Choroid plexus epithelial cell (primary cell): ENCODE measurements at regions not wholly inside any gene's neighbourhood (a gene's known extent, or its start where the extent isn't known, plus 50 kb on each side); places are given as distances from the start of the nearest gene placed in this dataset.

Experiments used
- DNase-seq: peaks from one replicate; pipeline ENCODE4 v3.0.0-alpha.2; 2010; ENCODE audit warnings: low read depth
- H3K4me3 ChIP-seq: 2 replicates; pipeline ENCODE4 v1.5.1; 2011; ENCODE audit warnings: low read depth, mild to moderate bottlenecking, control low read depth, low read length, moderate library complexity
- CTCF ChIP-seq: conservative IDR thresholded peaks from 2 replicates; pipeline ENCODE4 v1.5.1; 2011; ENCODE audit warnings: low read depth, mild to moderate bottlenecking, control low read depth, inconsistent platforms, low read length, moderate library complexity

GRCh38 chr5:109612278-109612905 lies 77.3 kb upstream of the MAN2A1 start:
- DNase-seq = no peak
- no peak overlapping the region for H3K4me3 ChIP-seq
- no peak for TF ChIP-seq CTCF

DNA sequence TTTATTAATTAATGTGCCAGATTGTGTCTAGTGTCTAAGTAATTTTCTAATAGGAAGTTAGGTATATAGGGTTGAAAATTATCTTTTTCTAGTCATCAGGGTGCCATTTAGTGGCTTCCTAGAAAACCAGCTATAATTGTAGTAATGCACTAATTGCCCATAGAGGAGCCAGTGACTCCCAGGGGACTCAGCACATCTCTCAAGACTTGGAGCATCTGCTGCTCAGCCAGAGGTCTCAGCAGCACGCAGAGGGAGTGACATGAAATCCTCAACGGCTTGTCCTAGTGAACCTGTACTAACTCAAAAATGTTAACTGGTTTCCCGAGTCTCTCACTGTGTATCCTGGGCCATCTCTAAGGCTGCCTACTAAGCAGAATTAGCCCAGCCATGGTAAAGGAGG lies 78.2 kb upstream of the MAN2A1 start:
- TF ChIP-seq CTCF = no peak
- no peak for DNase-seq
- H3K4me3 ChIP-seq = no peak overlapping the region

DNA sequence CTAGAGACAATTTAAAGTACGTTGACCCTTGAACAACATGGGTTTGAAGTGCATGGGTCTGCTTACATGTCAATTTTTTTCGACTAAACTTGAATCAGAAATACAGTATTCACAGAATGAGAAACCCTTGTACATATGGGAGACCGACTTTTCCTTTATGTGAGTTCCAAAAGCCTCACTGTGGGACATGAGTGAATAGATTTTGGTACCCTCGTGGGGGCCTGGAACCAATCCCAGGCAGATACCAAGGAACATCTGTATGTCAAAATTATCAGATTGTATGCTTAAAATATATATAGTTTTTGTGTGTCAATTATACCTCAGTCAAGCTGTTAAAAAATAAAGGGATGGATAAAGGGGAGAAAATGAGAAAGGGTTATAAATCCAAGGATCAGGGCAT lies 78.7 kb upstream of the MAN2A1 start:
- TF ChIP-seq CTCF = no peak
- no peak overlapping the region for H3K4me3 ChIP-seq
- no peak for DNase-seq

DNA sequence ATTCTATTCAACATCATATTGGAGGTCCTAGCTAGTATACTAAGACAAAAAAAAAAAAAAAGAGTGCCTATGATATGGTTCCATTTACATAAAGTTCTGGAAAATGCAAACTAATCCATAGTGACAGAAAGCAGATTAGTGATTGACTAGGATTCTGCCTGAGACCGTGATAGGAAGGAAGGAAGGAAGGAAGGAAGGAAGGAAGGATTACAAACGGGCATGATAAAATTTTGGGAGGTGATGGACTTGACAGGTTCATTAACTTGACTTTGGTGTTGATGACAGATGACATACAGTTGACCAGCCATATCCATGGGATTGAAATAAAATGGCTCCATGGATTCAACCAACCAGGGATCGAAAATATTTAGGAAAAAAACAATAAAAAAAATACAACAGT lies 79.1 kb upstream of the MAN2A1 start:
- TF ChIP-seq CTCF = no peak
- DNase-seq = no peak

DNA sequence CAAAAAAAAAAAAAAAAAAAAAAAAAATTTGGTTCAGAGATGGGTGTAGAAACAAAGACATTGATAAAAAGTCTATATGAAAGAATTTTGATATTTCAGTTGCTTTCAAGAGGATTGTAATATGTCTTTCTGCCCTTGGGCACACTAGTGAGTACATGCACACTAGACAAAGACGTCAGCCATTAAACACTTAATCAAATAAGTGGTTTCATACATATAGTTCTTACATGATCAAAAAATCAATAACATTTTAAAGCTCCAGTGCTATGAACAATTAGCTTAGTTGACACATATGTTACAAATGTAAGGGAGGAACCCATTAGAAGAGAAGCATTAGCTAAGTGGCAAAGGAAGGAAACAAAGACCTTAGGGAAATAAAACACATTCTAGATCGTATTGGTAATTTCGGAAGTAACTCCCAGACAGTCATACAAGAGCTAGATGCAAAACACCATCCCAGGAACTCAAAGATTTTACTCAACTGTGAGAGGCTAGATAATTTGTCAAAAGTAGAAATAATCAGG lies 84.5 kb upstream of the MAN2A1 start:
- TF ChIP-seq CTCF = no peak
- DNase-seq = no peak
- H3K4me3 ChIP-seq = no peak overlapping the region

More for the DNA sequence above, 79.1 kb upstream of the MAN2A1 start:
- H3K4me3 ChIP-seq = no peak overlapping the region

GRCh38 chr5:109604758-109605157 lies 85.0 kb upstream of the MAN2A1 start:
- no peak for TF ChIP-seq CTCF

GRCh38 chr5:109601736-109602135 lies 88.0 kb upstream of the MAN2A1 start:
- no peak for DNase-seq

More at GRCh38 chr5:109604758-109605157, 85.0 kb upstream of the MAN2A1 start:
- no peak for DNase-seq
- no peak overlapping the region for H3K4me3 ChIP-seq

More at GRCh38 chr5:109601736-109602135, 88.0 kb upstream of the MAN2A1 start:
- no peak overlapping the region for H3K4me3 ChIP-seq
- TF ChIP-seq CTCF = no peak
